Testis (tissue), 2 donors: ENCODE measurements at regions not wholly inside any gene's neighbourhood (a gene's known extent, or its start where the extent isn't known, plus 50 kb on each side); places are given as distances from the start of the nearest gene placed in this dataset.

Experiments
- DNase-seq: peaks from one replicate; pipeline ENCODE4 v3.0.0-alpha.2; 2019
- H3K27ac ChIP-seq, 2 donors: fragments of 200-600 bp; sonication (generic); one replicate each; pipeline ENCODE4 v1.5.1; 2019
- H3K27me3 ChIP-seq: fragments of 200-600 bp; sonication (generic); one replicate; pipeline ENCODE4 v1.5.1; 2019
- H3K36me3 ChIP-seq: fragments of 200-600 bp; sonication (generic); one replicate; pipeline ENCODE4 v1.5.1; 2017; ENCODE audit warnings: low read depth; ENCODE audit errors: missing control alignments
- H3K4me1 ChIP-seq: fragments of 200-600 bp; sonication (generic); one replicate; pipeline ENCODE4 v1.5.1; 2019
- H3K4me3 ChIP-seq, 2 donors: fragments of 200-600 bp; sonication (generic); one replicate each; pipeline ENCODE4 v1.5.1; 2017 to 2019
- H3K9me3 ChIP-seq: fragments of 200-600 bp; sonication (generic); one replicate; pipeline ENCODE4 v1.5.1; 2017
- POLR2A ChIP-seq: fragments of 450-650 bp; IDR thresholded peaks from one replicate; pipeline ENCODE4 v1.6.1; 2017; ENCODE audit warnings: antibody characterized with exemption, mild to moderate bottlenecking, moderate library complexity
- WGBS, 2 donors: methylation state at CpG; one replicate each; pipeline ENCODE4 v1.1.5; 2018; 5-methylcytosine and 5-hydroxymethylcytosine counted together
- intact Hi-C: fragments of 100-400 bp; cut with DNase I; formaldehyde crosslinking; loops from one replicate; pipeline ENCODE4 v1.15.1; 2023; ENCODE audit warnings: low total_unique reads
- TF ChIP-seq, protein P1 (sequence below), 3 experiments: fragments of 450-650 bp in 2 of 3; fragments of 200-600 bp in 1 of 3; sonication (generic) in 1 of 3; IDR thresholded peaks; one replicate each; pipeline ENCODE4 v1.5.1; 2016 to 2019; ENCODE audit warnings: antibody characterized with exemption in 3 of 3, mild to moderate bottlenecking in 2 of 3, moderate library complexity in 1 of 3

DNA sequence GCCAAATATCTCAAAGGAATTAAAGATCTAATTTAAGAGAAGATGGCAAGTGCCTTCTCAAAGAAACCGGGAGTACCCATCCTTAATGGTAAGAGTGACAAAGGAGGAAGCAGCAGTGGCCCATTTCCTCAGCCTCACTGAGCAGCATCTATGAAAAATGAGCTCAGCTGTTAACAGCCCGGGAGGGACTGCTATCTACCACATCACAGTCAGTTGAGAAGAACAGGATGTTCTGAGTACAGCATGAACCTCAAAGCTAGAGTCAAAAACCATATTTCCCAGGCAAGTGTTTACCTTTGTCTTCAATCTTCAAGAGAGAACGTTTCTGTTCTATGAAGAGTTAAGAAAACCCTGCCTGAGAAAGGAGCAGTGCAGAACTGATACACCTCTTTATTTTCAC lies 115.0 kb downstream of the BTG1 start:
- Histone ChIP-seq H3K27me3 (no peaks in the 10 kb centered on the region), H3K27ac (peak overlapping the region; percentile 65 to 81), H3K9me3 (no peaks in the 10 kb centered on the region), H3K4me3 (no peak overlapping the region), H3K36me3 (no peaks in the 10 kb centered on the region), H3K4me1 (peaks cover 12% of the 10 kb centered on the region)
- intact Hi-C loops = no loop called here
- DNase-seq = peak; percentile 58
- TF ChIP-seq POLR2A = no peak
- TF ChIP-seq, protein P1, sequence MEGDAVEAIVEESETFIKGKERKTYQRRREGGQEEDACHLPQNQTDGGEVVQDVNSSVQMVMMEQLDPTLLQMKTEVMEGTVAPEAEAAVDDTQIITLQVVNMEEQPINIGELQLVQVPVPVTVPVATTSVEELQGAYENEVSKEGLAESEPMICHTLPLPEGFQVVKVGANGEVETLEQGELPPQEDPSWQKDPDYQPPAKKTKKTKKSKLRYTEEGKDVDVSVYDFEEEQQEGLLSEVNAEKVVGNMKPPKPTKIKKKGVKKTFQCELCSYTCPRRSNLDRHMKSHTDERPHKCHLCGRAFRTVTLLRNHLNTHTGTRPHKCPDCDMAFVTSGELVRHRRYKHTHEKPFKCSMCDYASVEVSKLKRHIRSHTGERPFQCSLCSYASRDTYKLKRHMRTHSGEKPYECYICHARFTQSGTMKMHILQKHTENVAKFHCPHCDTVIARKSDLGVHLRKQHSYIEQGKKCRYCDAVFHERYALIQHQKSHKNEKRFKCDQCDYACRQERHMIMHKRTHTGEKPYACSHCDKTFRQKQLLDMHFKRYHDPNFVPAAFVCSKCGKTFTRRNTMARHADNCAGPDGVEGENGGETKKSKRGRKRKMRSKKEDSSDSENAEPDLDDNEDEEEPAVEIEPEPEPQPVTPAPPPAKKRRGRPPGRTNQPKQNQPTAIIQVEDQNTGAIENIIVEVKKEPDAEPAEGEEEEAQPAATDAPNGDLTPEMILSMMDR (IDR thresholded peaks at IDR 0.05) = no peak
- 32 to 34% methylated on average over 3 of the region's 3 CpGs for WGBS, 2 donors

DNA sequence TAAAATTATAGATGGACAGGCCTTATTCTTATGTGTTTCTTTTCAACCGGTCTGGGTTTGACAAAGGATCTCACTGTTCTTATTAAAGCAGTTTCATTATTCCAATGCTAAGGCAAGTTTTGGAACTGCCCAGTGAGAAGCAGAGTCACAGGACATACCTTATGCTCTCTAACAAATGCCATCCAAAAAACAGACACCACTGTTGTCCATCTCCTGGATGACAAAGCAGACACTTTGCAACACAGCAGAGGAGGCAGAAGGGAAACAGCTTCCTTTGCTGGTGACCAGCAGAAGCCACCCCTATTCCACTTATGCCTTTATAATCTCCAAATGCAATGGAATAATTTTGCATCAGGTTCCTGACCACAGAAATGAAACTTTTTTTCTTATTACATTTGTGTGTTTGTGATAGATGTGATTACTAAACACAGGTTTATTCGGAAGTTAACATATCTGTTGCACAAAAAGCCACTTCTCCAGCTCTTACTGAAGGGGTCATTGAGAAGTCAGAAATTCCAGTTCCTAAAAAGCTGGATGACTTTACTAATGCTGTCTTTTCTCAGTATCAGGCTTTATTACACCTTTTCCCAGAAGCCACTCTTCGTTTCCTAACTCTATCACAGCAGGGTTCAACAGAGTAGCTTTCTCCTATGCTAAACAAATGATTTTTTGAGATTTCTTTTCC lies 115.6 kb downstream of the BTG1 start:
- WGBS, 2 donors = 42 to 45% methylated on average over 3 of the region's 3 CpGs
- peak overlapping the region; percentile 41 to 81 for H3K27ac ChIP-seq
- no peaks in the 10 kb centered on the region for H3K27me3 ChIP-seq
- no peak overlapping the region for H3K4me3 ChIP-seq
- H3K4me1 ChIP-seq = peaks cover 12% of the 10 kb centered on the region
- TF ChIP-seq, protein P1 (IDR thresholded peaks at IDR 0.05) = no peak
- TF ChIP-seq POLR2A = no peak
- intact Hi-C loops = no loop called here
- H3K9me3 ChIP-seq = no peaks in the 10 kb centered on the region
- no peaks in the 10 kb centered on the region for H3K36me3 ChIP-seq
- DNase-seq = no peak

DNA sequence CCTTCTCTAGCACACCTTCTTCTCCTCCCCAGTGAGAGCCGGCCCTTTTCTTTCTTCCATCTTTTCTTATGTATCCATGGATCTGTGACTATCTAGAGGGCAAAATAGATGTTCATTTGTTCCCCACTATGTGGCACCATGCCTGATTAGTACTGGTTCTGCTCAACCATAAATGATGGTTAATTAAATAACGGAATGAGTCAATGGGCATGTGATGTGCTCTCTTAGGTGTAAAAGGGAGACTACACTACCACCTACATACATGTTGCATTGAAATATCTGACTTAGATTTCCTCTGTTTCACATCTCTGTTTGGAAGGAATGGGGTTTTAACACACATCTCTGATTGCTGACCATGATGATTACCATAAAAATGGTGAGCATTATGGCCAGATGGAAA lies 116.5 kb downstream of the BTG1 start:
- Histone ChIP-seq H3K4me3 (no peak overlapping the region), H3K4me1 (peaks cover 12% of the 10 kb centered on the region), H3K27ac (peak overlapping the region in 1 of 2 donors; percentile 81), H3K36me3 (no peaks in the 10 kb centered on the region), H3K27me3 (no peaks in the 10 kb centered on the region), H3K9me3 (no peaks in the 10 kb centered on the region)
- intact Hi-C loops = no loop called here
- WGBS, 2 donors = 95 to 98% methylated on average over 2 of the region's 2 CpGs
- DNase-seq = no peak
- TF ChIP-seq POLR2A = no peak
- TF ChIP-seq, protein P1 (IDR thresholded peaks at IDR 0.05) = no peak

DNA sequence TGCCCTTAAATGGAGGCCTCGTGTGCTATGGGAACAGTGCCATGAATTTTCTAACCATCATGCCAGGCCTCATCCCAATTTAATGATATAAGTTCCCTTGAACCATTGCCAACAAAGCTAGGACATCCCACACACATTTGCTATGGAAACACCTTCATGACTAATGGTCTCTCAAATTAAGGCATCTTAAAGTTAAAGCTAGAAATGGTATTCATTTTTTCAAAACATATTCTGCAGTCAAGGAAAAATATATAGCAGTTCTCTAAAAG lies 117.3 kb downstream of the BTG1 start:
- Histone ChIP-seq H3K4me1 (peaks cover 12% of the 10 kb centered on the region), H3K4me3 (no peak overlapping the region), H3K27ac (no peak overlapping the region), H3K36me3 (no peaks in the 10 kb centered on the region), H3K9me3 (no peaks in the 10 kb centered on the region), H3K27me3 (no peaks in the 10 kb centered on the region)
- 40 to 48% methylated on average over 1 of the region's 1 CpG for WGBS, 2 donors
- intact Hi-C loops = no loop called here
- TF ChIP-seq POLR2A = no peak
- TF ChIP-seq, protein P1 (IDR thresholded peaks at IDR 0.05) = no peak
- no peak for DNase-seq

DNA sequence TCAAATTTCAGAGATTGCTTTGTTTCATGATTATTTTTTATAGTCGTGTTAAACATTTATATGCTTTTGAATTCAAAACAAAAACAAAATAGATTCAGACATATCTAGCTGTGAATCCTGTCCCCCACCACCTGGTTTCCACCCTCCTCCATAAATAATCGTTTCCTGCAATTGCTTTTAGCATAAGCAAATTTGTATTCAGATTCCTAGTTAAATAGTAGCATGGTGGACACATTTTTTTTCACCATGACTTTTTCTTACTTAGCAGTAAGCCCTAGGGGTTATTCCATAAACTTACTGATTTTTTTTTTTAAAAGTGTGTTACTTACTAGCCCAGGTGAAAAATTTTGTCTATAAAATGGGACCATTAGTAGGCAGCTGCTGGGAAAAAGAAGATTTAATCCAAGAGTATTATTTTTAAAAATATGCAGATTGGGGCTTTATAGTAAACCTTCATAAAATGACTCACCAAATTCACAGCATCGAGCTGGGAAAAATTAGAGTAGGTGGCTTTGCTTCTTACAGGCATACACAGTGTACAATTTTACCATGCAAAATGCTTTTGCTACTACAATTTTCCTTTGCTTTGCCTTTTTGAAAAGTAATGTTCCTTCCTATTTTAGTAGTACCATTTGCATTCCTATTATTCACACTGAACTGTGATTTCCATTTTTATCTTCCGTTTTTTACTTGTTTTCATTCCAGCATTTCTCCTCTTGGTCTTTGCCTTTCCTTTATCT lies 117.8 kb downstream of the BTG1 start:
- no peaks in the 10 kb centered on the region for H3K9me3 ChIP-seq
- DNase-seq = no peak
- no peaks in the 10 kb centered on the region for H3K27me3 ChIP-seq
- intact Hi-C loops = no loop called here
- no peak overlapping the region for H3K4me3 ChIP-seq
- TF ChIP-seq POLR2A = no peak
- TF ChIP-seq, protein P1 (IDR thresholded peaks at IDR 0.05) = no peak
- H3K36me3 ChIP-seq = no peaks in the 10 kb centered on the region
- peaks cover 12% of the 10 kb centered on the region for H3K4me1 ChIP-seq
- no peak overlapping the region for H3K27ac ChIP-seq
- 59 to 65% methylated on average over 4 of the region's 4 CpGs for WGBS, 2 donors
